Liver (tissue), 8 donors: ENCODE measurements at regions not wholly inside any gene's neighbourhood (a gene's known extent, or its start where the extent isn't known, plus 50 kb on each side); places are given as distances from the start of the nearest gene placed in this dataset.

Experiments used
- DNase-seq: peaks from one replicate; pipeline ENCODE4 v3.0.0-alpha.2; 2017; ENCODE audit warnings: low spot score
- H3K27ac ChIP-seq, 2 donors: one replicate each; pipeline ENCODE4 v1.7.0; 2013; ENCODE audit warnings: inconsistent platforms in 2 of 2, low read length in 2 of 2, control low read depth in 1 of 2, low read depth in 1 of 2, mild to moderate bottlenecking in 1 of 2
- H3K27me3 ChIP-seq, 4 donors: one replicate each; pipeline versions ENCODE4 v1.6.1 to v1.7.0; 2013; ENCODE audit warnings: low read length in 3 of 4, inconsistent platforms in 1 of 4, mild to moderate bottlenecking in 1 of 4, moderate library complexity in 1 of 4; ENCODE audit not compliant: control insufficient read depth in 4 of 4, insufficient read depth in 4 of 4
- H3K36me3 ChIP-seq, 4 donors: one replicate each; pipeline versions ENCODE4 v1.6.1 to v1.7.0; 2013; ENCODE audit warnings: low read length in 3 of 4, mild to moderate bottlenecking in 3 of 4, low read depth in 1 of 4, moderate library complexity in 1 of 4; ENCODE audit not compliant: control insufficient read depth in 4 of 4, insufficient read depth in 3 of 4
- H3K4me1 ChIP-seq, 4 donors: one replicate each; pipeline versions ENCODE4 v1.6.1 to v1.7.0; 2013; ENCODE audit warnings: low read length in 3 of 4, mild to moderate bottlenecking in 3 of 4, moderate library complexity in 1 of 4; ENCODE audit not compliant: control insufficient read depth in 4 of 4, insufficient read depth in 4 of 4
- H3K4me3 ChIP-seq, 3 donors: one replicate each; pipeline versions ENCODE4 v1.6.1 to v1.7.0; 2013; ENCODE audit warnings: low read length in 3 of 3, control low read depth in 1 of 3, low read depth in 1 of 3, mild to moderate bottlenecking in 1 of 3
- H3K9ac ChIP-seq, 2 donors: one replicate each; pipeline ENCODE4 v1.7.0; 2013; ENCODE audit warnings: low read length in 2 of 2, mild to moderate bottlenecking in 2 of 2, moderate library complexity in 2 of 2, control low read depth in 1 of 2, low read depth in 1 of 2
- H3K9me3 ChIP-seq, 4 donors: one replicate each; pipeline versions ENCODE4 v1.6.1 to v1.7.0; 2013; ENCODE audit warnings: low read length in 3 of 4; ENCODE audit not compliant: control insufficient read depth in 4 of 4
- ATF3 ChIP-seq: IDR thresholded peaks from 2 replicates; pipeline ENCODE4 v1.6.1; 2016; ENCODE audit warnings: antibody characterized with exemption
- EGR1 ChIP-seq, 2 donors: IDR thresholded peaks; 2 replicates each; pipeline ENCODE4 v1.6.1; 2016 to 2018; ENCODE audit warnings: antibody characterized with exemption in 2 of 2, low read depth in 2 of 2
- FOXA1 ChIP-seq: IDR thresholded peaks from 2 replicates; pipeline ENCODE4 v1.6.1; 2016; ENCODE audit warnings: antibody characterized with exemption
- FOXA2 ChIP-seq: IDR thresholded peaks from 2 replicates; pipeline ENCODE4 v1.6.1; 2016; ENCODE audit warnings: antibody characterized with exemption
- GABPA ChIP-seq, 2 donors: IDR thresholded peaks in 1 of 2; conservative IDR thresholded peaks in 1 of 2; 2 replicates each; pipeline ENCODE4 v1.6.1; 2016; ENCODE audit warnings: antibody characterized with exemption in 2 of 2, mild to moderate bottlenecking in 1 of 2, moderate library complexity in 1 of 2
- HNF4A ChIP-seq, 2 donors: conservative IDR thresholded peaks; 2 replicates each; pipeline ENCODE4 v1.6.1; 2016; ENCODE audit warnings: antibody characterized with exemption in 2 of 2, mild to moderate bottlenecking in 2 of 2
- HNF4G ChIP-seq: IDR thresholded peaks from 2 replicates; pipeline ENCODE4 v1.6.1; 2016; ENCODE audit warnings: antibody characterized with exemption
- JUND ChIP-seq, 2 donors: IDR thresholded peaks; 2 replicates each; pipeline ENCODE4 v1.6.1; 2016; ENCODE audit warnings: antibody characterized with exemption in 2 of 2
- NR2F2 ChIP-seq: IDR thresholded peaks from 2 replicates; pipeline ENCODE4 v1.6.1; 2016; ENCODE audit warnings: antibody characterized with exemption
- RAD21 ChIP-seq, 2 donors: IDR thresholded peaks; 2 replicates each; pipeline ENCODE4 v1.6.1; 2016; ENCODE audit warnings: antibody characterized with exemption in 2 of 2, mild to moderate bottlenecking in 2 of 2
- REST ChIP-seq: IDR thresholded peaks from 2 replicates; pipeline ENCODE4 v1.6.1; 2016; ENCODE audit warnings: antibody characterized with exemption, mild to moderate bottlenecking
- RXRA ChIP-seq, 2 donors: IDR thresholded peaks; 2 replicates each; pipeline ENCODE4 v1.6.1; 2017 to 2018; ENCODE audit warnings: antibody characterized with exemption in 2 of 2, mild to moderate bottlenecking in 1 of 2
- SP1 ChIP-seq: IDR thresholded peaks from 2 replicates; pipeline ENCODE4 v1.6.1; 2018; ENCODE audit warnings: antibody characterized with exemption, mild to moderate bottlenecking
- TAF1 ChIP-seq: conservative IDR thresholded peaks from 2 replicates; pipeline ENCODE4 v1.6.1; 2016; ENCODE audit warnings: antibody characterized with exemption, mild to moderate bottlenecking
- YY1 ChIP-seq: IDR thresholded peaks from 2 replicates; pipeline ENCODE4 v1.6.1; 2016; ENCODE audit warnings: antibody characterized with exemption, mild to moderate bottlenecking
- WGBS: extraction: QIAGEN DNeasy Blood & Tissue Kit; methylation state at CpG from one replicate; pipeline ENCODE4 v1.1.7; 2013; 5-methylcytosine and 5-hydroxymethylcytosine counted together
- TF ChIP-seq, protein P1 (sequence below): fragments of 150-350 bp; IDR thresholded peaks from 2 replicates; pipeline ENCODE4 v1.5.1; 2017; ENCODE audit warnings: improper control_type of control experiment, low read depth, low read length; ENCODE audit not compliant: missing input control
- TF ChIP-seq, protein P2 (sequence below): IDR thresholded peaks from 2 replicates; pipeline ENCODE4 v1.6.1; 2016; ENCODE audit warnings: antibody characterized with exemption
- TF ChIP-seq, protein P3 (sequence below): IDR thresholded peaks from 2 replicates; pipeline ENCODE4 v1.6.1; 2016; ENCODE audit warnings: antibody characterized with exemption
- donor health status: healthy.
- donor health status: healthy.
- donor health status: healthy.
- donor health status: healthy.
- donor health status: healthy.

- Histone ChIP-seq H3K27ac (peak overlapping the region; percentile 75 to 80), H3K36me3 (no peaks in the 10 kb centered on the region), H3K4me3 (no peak overlapping the region), H3K9ac (no peak overlapping the region), H3K9me3 (peaks cover 0 to 3% (median 0%) of the 10 kb centered on the region in 4 donors), H3K4me1 (peaks cover 22 to 41% (median 37%) of the 10 kb centered on the region in 4 donors), H3K27me3 (no peaks in the 10 kb centered on the region)
- 25% methylated on average over 16 of the region's 16 CpGs for WGBS
- TF ChIP-seq GABPA (IDR thresholded peaks at IDR 0.05 in 1 of 2, conservative IDR thresholded peaks at IDR 0.05 in 1 of 2) (no peak), EGR1 (IDR thresholded peaks at IDR 0.05; ENCODE audit: low read depth in 2 of 2) (no peak), TAF1 (no peak), RAD21 (IDR thresholded peaks at IDR 0.05) (peak; percentile 9 to 37), FOXA2 (peak; percentile 54), SP1 (no peak), HNF4A (conservative IDR thresholded peaks at IDR 0.05) (peak; percentile 36 to 80), FOXA1 (no peak), NR2F2 (no peak), RXRA (IDR thresholded peaks at IDR 0.05) (peak; percentile 69 to 90), ATF3 (no peak), YY1 (peak; percentile 61), HNF4G (no peak), REST (peak; percentile 26), JUND (IDR thresholded peaks at IDR 0.05) (peak; percentile 83 to 91)
- TF ChIP-seq, protein P1, sequence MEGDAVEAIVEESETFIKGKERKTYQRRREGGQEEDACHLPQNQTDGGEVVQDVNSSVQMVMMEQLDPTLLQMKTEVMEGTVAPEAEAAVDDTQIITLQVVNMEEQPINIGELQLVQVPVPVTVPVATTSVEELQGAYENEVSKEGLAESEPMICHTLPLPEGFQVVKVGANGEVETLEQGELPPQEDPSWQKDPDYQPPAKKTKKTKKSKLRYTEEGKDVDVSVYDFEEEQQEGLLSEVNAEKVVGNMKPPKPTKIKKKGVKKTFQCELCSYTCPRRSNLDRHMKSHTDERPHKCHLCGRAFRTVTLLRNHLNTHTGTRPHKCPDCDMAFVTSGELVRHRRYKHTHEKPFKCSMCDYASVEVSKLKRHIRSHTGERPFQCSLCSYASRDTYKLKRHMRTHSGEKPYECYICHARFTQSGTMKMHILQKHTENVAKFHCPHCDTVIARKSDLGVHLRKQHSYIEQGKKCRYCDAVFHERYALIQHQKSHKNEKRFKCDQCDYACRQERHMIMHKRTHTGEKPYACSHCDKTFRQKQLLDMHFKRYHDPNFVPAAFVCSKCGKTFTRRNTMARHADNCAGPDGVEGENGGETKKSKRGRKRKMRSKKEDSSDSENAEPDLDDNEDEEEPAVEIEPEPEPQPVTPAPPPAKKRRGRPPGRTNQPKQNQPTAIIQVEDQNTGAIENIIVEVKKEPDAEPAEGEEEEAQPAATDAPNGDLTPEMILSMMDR: no peak
- TF ChIP-seq, protein P2, sequence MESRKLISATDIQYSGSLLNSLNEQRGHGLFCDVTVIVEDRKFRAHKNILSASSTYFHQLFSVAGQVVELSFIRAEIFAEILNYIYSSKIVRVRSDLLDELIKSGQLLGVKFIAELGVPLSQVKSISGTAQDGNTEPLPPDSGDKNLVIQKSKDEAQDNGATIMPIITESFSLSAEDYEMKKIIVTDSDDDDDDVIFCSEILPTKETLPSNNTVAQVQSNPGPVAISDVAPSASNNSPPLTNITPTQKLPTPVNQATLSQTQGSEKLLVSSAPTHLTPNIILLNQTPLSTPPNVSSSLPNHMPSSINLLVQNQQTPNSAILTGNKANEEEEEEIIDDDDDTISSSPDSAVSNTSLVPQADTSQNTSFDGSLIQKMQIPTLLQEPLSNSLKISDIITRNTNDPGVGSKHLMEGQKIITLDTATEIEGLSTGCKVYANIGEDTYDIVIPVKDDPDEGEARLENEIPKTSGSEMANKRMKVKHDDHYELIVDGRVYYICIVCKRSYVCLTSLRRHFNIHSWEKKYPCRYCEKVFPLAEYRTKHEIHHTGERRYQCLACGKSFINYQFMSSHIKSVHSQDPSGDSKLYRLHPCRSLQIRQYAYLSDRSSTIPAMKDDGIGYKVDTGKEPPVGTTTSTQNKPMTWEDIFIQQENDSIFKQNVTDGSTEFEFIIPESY: peak; percentile 45
- TF ChIP-seq, protein P3, sequence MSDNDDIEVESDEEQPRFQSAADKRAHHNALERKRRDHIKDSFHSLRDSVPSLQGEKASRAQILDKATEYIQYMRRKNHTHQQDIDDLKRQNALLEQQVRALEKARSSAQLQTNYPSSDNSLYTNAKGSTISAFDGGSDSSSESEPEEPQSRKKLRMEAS: peak; percentile 81
- no peak for DNase-seq
Observed at GRCh38 chr14:101480747-101481530, 80.4 kb upstream of the DIO3 start.
